Omental fat pad (tissue), 3 donors: ENCODE measurements at regions not wholly inside any gene's neighbourhood (a gene's known extent, or its start where the extent isn't known, plus 50 kb on each side); places are given as distances from the start of the nearest gene placed in this dataset.

Source experiments
- ATAC-seq: fragments of 150-250 bp; one replicate; pipeline ENCODE4 v1.9.1; 2016; ENCODE audit warnings: mild to moderate bottlenecking, moderate library complexity; ENCODE audit not compliant: low FRiP score
- DNase-seq: peaks from one replicate; pipeline ENCODE4 v3.0.0-alpha.2; 2019; ENCODE audit warnings: low spot score
- TF ChIP-seq, protein P1 (sequence below), 3 donors: fragments of 450-650 bp; IDR thresholded peaks; one replicate each; pipeline ENCODE4 v1.5.1; 2016 to 2017; ENCODE audit warnings: antibody characterized with exemption in 3 of 3, mild to moderate bottlenecking in 3 of 3, moderate library complexity in 2 of 3

DNA sequence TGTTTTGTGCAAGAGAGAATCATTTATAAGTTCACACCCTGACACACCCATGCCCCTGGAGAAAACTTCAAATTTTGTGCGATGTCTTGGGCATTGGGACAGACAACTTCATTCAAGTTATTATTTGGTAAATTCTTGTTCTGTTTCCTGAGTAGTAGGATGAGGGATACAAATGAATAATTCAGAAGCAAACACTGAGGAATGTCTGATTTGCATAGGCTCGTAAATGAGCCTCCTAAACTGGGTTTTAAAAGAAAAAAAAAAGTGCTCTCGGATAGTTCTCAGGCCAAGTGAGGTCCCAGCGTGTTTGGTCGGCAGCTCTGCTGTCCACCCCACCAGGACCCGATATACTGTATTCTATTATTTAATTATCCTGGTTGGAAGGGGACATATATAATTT lies 134.7 kb upstream of the CPM start:
- no peak for ATAC-seq

DNA sequence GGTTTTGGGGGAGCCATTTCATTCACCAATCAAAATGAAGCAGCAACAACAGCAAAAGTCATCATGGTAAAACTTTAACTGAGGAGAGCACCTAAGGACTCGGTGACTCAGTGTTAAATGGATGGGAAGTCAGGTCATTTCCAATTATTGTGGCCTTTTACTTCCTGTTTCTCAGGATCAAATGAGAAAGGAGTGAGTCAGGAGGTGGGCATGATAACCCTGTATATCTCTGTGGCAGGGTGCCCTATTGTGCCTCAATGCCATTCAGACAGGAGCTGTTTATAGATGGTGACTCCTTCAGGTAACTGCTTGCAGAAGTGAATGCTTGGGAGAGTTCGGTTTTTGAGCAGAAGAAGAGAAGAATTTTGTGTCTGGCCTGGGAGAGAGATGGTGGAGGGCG lies 135.5 kb upstream of the CPM start:
- TF ChIP-seq, protein P1, sequence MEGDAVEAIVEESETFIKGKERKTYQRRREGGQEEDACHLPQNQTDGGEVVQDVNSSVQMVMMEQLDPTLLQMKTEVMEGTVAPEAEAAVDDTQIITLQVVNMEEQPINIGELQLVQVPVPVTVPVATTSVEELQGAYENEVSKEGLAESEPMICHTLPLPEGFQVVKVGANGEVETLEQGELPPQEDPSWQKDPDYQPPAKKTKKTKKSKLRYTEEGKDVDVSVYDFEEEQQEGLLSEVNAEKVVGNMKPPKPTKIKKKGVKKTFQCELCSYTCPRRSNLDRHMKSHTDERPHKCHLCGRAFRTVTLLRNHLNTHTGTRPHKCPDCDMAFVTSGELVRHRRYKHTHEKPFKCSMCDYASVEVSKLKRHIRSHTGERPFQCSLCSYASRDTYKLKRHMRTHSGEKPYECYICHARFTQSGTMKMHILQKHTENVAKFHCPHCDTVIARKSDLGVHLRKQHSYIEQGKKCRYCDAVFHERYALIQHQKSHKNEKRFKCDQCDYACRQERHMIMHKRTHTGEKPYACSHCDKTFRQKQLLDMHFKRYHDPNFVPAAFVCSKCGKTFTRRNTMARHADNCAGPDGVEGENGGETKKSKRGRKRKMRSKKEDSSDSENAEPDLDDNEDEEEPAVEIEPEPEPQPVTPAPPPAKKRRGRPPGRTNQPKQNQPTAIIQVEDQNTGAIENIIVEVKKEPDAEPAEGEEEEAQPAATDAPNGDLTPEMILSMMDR (IDR thresholded peaks at IDR 0.05) = no peak
- ATAC-seq (no peak), DNase-seq (no peak)

More for the DNA sequence above, 134.7 kb upstream of the CPM start:
- DNase-seq = no peak
- TF ChIP-seq, protein P1 (IDR thresholded peaks at IDR 0.05) = no peak

DNA sequence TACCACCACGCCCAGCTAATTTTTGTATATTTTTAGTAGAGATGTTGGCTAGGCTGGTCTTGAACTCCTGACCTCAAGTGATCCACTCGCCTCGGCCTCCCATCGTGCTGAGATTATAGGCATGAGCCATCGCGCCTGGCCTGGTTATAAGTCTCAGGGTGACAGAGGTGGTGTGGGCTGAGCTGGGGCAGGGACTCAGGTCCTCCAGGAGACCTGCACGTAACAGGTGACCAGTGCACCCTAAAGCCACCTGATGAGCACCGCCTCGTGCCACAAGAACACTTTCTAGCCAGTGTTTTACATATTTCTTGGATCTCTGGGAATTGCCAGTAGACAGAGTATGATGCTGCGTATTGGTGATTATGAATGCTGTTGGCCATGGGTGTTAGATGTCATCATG lies 136.5 kb upstream of the CPM start:
- TF ChIP-seq, protein P1 (IDR thresholded peaks at IDR 0.05) = no peak
- ATAC-seq (no peak), DNase-seq (no peak)

DNA sequence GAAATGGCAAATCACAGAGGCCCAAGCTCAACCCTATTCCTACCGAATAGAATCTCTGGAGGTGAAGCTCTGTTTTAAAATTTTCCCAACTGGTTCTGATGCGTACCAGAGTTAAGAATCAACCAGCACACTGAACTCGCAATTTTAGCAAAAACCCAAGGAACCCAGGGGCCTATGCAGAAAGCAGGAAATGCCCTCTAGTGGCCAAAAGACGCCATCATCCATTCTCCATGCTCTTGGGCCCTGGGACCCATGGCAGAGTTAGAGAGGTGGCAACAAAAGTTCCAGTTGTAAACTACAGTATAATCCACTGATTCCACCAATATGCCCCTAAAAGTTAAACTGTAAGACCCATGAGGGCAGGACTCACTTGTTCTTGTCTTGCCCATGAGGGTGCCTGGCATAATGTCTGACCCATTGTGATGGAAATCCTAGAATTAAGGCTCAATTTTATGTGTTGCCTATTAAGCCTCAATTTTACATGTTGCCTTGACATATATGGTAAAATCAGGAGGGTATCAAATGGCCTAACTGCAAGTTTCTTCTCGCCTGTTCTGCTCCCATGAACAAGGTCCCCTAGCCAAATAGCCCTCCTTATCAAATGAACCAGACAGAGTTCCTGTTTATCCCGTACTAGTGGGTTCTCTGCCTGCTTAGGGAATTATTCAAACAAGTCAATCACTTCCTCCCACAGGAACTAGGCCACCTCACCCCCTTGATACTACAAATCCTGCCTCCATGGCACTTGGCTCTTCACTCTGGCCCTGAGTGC lies 137.5 kb upstream of the CPM start:
- TF ChIP-seq, protein P1 (IDR thresholded peaks at IDR 0.05) = peak in 2 of 3 donors; percentile 16 to 61
- DNase-seq (no peak), ATAC-seq (peak; percentile 20)

DNA sequence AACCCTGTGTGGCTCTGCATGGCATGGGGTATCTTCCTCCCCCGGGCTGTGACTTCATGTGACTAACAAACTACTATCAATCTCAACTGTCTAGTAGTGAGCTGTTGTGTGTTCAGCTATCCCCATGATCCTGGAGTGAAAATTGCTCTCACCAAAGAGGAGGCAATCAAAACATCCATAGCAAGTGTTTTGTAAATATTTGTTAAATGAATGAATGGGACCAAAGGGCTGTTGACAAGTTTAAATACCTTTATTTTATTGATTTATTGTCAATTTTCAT lies 138.1 kb upstream of the CPM start:
- DNase-seq (no peak), ATAC-seq (no peak)
- TF ChIP-seq, protein P1 (IDR thresholded peaks at IDR 0.05) = no peak

DNA sequence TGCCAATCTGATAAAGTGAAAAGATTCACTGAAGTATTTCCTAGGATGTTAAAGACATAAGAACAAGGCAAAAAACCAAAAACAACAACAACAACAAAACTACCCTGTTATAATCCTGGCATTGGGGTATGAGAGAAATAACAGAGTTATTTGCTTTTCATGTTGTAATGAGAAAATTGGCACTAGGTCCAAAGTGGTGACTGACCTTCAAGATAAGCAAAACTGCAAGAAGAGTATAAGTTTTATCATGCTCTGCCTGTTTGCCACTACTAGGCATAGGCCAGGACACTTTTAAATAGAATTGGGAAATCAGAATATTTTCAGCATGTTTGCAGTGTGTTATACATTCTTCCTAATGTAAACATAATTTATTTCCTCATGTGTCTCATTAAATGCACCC lies 140.1 kb upstream of the CPM start:
- DNase-seq (no peak), ATAC-seq (no peak)
- TF ChIP-seq, protein P1 (IDR thresholded peaks at IDR 0.05) = no peak

DNA sequence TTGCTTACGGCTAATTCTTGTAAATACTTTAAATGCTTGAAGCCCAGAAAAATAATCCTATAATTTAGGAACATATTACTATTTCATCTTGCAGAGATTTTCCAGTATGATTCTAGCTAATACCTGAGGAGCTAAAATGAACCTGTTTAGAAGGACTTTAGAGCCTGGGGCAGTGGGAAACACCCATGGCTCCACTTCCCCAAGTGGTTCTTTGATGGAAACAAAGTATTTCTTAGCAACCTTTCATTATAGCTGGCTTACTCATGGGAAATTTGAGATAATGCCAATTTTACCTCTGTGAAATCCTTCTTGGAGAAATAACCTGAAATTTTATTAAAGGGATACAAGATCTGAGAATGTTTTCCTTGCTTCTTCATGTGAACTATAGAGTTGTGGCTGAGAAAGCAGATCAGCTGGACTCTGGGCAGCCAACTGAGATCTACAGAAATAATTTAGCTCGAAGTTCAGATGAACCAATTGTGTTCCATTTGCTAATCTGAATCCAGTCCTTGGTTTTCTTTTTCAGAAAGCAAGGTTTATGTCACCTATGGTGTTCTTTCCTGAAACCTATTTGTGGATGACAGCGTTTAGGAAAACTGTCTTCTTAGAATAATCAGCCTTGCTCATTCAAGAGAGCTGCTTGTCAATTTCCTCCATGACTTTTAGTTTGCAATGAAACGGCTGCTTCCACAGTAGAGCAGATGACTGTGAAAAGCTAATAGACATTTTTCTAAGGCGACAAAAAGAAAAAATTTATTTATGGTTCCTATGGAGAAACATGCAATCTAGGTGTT lies 141.8 kb upstream of the CPM start:
- TF ChIP-seq, protein P1 (IDR thresholded peaks at IDR 0.05) = no peak

More for the DNA sequence above, 141.8 kb upstream of the CPM start:
- DNase-seq (no peak), ATAC-seq (no peak)
